ENCODE measurements at regions not wholly inside any gene's neighbourhood (a gene's known extent, or its start where the extent isn't known, plus 50 kb on each side); places are given as distances from the start of the nearest gene placed in this dataset.
"Not testable (repeated sequence)": the region's sequence is repeated elsewhere in the genome, so short reads cannot be mapped to it uniquely, and the experiment has no call there.

DNA sequence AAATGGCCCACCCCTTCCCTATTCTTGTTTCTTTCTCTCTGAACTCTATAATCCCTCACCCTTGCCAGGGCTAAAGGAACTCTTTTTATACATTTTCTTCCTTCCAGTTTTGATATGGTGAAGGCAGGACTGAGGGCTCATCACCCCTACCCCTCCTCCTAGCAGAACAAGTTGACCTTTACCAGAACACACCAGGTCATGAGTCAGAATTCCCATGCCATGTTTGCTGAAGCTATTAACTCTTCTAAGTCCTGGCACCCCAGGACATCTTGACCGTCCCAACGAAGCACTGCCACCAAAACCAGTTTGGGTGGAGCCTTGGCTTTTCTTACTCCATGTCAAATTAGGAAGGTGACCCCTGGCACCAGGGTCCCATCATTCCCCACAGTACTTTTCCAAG, 57.5 kb upstream of the DYNLT3 start:
- DNase-seq: no peak

DNA sequence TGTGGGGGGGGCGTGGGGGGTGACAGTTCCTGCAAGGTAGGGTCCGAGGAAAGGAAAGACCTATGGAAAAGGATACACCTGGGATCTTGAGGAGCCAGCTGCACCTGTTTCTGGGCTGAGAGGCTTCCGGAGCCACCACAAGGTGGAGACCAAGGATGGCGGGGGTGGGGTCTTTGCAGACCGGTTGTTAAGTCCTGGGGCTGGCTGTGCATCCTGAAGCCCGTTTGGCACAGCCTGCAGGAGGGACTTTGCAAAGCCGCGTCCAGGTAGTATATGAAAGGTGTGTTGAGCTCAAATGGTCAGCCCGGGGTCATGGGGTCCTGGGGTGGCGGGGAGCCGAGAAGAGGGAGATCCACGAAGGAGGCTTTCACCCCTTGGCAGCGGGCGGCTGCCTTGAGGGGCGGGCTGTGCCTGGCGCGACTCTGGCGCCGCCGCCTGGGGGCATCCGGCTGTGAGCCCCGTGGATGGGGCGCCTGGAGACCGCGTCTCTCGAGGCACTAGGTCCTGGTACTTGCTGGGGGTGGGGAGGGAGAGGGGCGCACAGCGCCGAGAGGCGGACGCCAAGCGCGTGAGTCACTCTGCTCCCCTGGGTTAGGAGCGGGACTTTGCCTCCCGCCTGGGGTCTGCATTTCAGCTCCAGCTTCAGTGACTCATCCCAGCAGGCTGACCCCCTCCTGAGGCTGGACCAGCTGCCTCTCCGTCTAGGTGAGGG, 58.2 kb upstream of the DYNLT3 start:
- DNase-seq: peak; percentile 0 to 38

DNA sequence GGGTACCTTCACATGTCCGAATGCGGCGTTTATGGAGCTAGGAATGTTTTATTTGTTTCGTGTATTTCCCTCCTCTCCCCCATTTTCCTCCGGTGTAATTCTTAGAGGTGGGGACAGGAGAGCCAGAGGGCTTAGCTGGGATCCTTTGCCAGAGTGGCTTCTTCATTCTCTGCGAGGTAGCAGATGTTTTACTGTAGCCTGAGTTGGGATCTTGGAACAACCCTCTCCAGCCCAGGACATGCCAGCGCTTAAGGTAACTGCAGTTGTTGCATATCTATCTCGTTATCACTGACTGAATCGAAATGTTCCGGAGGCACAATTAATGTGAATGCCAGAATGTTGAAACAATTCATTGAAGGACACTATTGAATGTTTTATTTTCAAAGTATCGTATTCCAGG, 59.0 kb upstream of the DYNLT3 start:
- no peak for DNase-seq

- DNase-seq: no peak
These were observed 62.8 kb upstream of the DYNLT3 start for GRCh38 chrX:37910186-37910585.

- DNase-seq: no peak
These were observed 64.9 kb upstream of the DYNLT3 start for GRCh38 chrX:37912304-37912703.

GRCh38 chrX:37912777-37913176, 65.4 kb upstream of the DYNLT3 start:
- DNase-seq: no peak

GRCh38 chrX:37918168-37918567, 70.8 kb upstream of the DYNLT3 start:
- DNase-seq: no peak

GRCh38 chrX:37918703-37919102, 71.3 kb upstream of the DYNLT3 start:
- DNase-seq: no peak

DNA sequence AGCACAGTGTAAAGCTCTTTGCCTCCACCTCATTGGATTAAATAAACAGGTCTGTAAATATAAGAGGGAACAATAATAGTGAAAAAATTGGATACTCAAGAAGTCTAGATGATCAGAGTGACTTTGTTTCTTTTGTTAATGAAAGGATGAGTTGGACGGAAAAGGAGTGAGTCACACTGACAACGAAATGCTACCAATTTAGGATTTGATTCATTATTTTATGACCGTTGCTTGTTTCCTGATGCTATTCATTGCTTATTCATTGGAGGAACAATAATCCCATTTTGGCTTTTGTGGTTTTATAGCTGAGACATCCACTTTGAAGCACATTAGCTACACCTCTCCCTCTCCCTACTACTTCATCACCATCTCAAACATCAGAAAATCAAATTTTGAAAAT, 74.4 kb upstream of the DYNLT3 start:
- no peak for DNase-seq

DNA sequence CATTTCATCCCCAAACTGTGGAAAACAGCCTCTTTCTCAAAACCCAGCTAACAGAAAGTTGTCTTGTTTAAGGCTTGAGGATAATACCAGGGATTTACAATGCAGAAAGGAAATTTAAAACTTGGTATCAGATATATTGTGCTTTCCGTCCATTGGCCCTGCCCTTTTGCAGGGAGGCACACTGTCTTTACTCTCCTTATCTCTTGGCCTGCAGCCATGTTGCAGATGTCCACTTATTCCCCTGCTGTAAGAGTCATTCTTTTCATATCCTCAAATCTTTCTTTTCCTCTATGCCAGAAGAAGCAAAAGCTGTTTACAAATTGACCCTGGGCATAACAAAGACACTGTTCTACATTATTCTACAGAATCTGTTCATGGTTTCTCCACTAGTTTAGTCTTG, 75.6 kb upstream of the DYNLT3 start:
- no peak for DNase-seq

DNA sequence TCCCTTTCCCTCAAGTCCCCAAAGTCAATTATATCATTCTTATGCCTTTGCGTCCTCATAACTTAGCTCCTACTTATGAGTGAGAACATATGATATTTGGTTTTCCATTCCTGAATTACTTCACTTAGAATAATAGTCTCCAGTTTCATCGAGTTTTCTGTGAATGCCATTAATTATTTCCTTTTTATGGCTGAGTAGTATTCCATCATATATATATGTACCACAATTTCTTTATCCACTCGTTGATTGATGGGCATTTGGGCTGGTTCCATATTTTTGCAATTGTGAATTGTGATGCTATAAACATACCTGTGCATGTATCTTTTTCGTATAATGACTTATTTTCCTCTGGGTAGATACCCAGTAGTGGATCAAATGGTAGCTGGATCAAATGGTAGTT, 78.4 kb upstream of the DYNLT3 start:
- not testable (repeated sequence) for DNase-seq

GRCh38 chrX:37926700-37927099, 79.3 kb upstream of the DYNLT3 start:
- peak; percentile 0 to 2 for DNase-seq

GRCh38 chrX:37942170-37942569, 64.2 kb upstream of the SYTL5 start:
- no peak for DNase-seq

DNA sequence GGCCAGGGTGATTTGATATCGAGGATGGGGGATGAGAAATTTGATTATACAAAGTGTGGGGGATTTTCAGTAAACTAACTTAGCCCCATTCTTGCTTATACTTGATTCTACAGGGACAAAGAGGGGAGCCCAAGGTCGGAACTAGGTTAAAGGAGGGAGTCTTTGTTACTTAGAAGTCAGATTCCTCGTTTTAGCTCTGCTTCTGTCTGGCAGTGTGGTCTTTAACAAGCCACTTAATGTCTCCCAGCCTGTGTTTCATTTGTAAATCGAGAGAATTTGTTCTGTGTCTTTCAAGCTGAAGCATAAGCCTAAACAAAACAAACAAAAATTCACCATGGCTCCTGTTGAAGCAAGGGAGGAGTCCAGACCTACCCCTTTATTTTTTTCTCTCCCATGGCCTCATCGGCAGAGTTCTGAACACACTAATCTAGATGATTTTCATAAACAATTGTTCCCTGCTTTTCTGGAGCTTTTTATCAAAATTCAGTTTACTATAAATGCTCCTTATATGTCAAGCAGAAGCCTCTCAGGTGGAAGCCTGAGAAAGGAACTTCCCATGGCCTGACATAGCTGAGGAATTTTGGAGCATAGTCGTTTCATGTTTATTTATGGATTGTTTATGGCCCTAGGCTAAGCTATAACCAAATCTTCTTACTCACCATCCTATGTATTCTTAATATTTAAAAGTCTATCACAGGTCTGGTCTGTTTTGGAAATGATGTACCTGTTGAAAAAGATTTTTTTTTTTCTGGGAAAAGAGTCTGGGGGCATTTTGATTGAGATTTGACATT, 62.6 kb upstream of the SYTL5 start:
- no peak for DNase-seq

GRCh38 chrX:37946197-37946596, 60.2 kb upstream of the SYTL5 start:
- DNase-seq: no peak

- DNase-seq: no peak
These were observed 51.1 kb upstream of the SYTL5 start for GRCh38 chrX:37955273-37955672.

GRCh38 chrX:37956223-37956622, 50.1 kb upstream of the SYTL5 start:
- no peak for DNase-seq
